Smooth muscle cell (in vitro differentiated cells): ENCODE measurements at regions not wholly inside any gene's neighbourhood (a gene's known extent, or its start where the extent isn't known, plus 50 kb on each side); places are given as distances from the start of the nearest gene placed in this dataset.

Experiments used
- DNase-seq: peaks from one replicate; lab custom pipeline; 2025; ENCODE audit not compliant: unreplicated experiment; lab: John Stamatoyannopoulos, UW
- H2AFZ ChIP-seq: fragments of 200-600 bp; sonication (generic); 2 replicates; pipeline ENCODE4 v1.6.0; 2016; ENCODE audit warnings: antibody characterized with exemption, low read depth, mild to moderate bottlenecking
- H3F3A ChIP-seq: fragments of 200-600 bp; sonication (generic); 2 replicates; pipeline ENCODE4 v1.6.0; 2017; ENCODE audit warnings: antibody characterized with exemption, low read depth
- H3K27ac ChIP-seq: fragments of 200-600 bp; sonication (generic); 2 replicates; pipeline ENCODE4 v1.5.1; 2016; ENCODE audit warnings: low read depth, mild to moderate bottlenecking
- H3K27me3 ChIP-seq: fragments of 200-600 bp; sonication (generic); 2 replicates; pipeline ENCODE4 v1.6.1; 2016; ENCODE audit warnings: low read depth, mild to moderate bottlenecking
- H3K36me3 ChIP-seq: fragments of 200-600 bp; sonication (generic); 2 replicates; pipeline ENCODE4 v1.5.1; 2016; ENCODE audit warnings: low read depth
- H3K4me1 ChIP-seq: fragments of 200-600 bp; sonication (generic); 2 replicates; pipeline ENCODE4 v1.5.1; 2016; ENCODE audit warnings: low read depth
- H3K4me2 ChIP-seq: fragments of 200-600 bp; sonication (generic); 2 replicates; pipeline ENCODE4 v1.6.0; 2016; ENCODE audit warnings: mild to moderate bottlenecking
- H3K4me3 ChIP-seq: fragments of 200-600 bp; sonication (generic); 2 replicates; pipeline ENCODE4 v1.5.1; 2016; ENCODE audit warnings: mild to moderate bottlenecking
- H3K79me2 ChIP-seq: fragments of 200-600 bp; sonication (generic); 2 replicates; pipeline ENCODE4 v1.6.0; 2016; ENCODE audit warnings: low read depth, mild to moderate bottlenecking
- H3K9ac ChIP-seq: fragments of 200-600 bp; sonication (generic); 2 replicates; pipeline ENCODE4 v1.6.0; 2016; ENCODE audit warnings: low read depth
- H3K9me3 ChIP-seq: fragments of 200-600 bp; sonication (generic); replicated peaks from 2 replicates; pipeline ENCODE4 v1.5.1; 2016; ENCODE audit warnings: low read depth
- H4K20me1 ChIP-seq: fragments of 200-600 bp; sonication (generic); 2 replicates; pipeline ENCODE4 v1.6.0; 2016; ENCODE audit warnings: low read depth
- WGBS: methylation state at CpG from one replicate; pipeline ENCODE4 v1.1.7; 2016; ENCODE audit warnings: low lambda C conversion rate; 5-methylcytosine and 5-hydroxymethylcytosine counted together
- TF ChIP-seq, protein P1 (sequence below): fragments of 200-600 bp; sonication (generic); IDR thresholded peaks from 2 replicates; pipeline ENCODE4 v1.5.1; 2017; ENCODE audit warnings: borderline replicate concordance, mild to moderate bottlenecking, antibody characterized with exemption; ENCODE audit not compliant: insufficient read depth, poor library complexity, severe bottlenecking

DNA sequence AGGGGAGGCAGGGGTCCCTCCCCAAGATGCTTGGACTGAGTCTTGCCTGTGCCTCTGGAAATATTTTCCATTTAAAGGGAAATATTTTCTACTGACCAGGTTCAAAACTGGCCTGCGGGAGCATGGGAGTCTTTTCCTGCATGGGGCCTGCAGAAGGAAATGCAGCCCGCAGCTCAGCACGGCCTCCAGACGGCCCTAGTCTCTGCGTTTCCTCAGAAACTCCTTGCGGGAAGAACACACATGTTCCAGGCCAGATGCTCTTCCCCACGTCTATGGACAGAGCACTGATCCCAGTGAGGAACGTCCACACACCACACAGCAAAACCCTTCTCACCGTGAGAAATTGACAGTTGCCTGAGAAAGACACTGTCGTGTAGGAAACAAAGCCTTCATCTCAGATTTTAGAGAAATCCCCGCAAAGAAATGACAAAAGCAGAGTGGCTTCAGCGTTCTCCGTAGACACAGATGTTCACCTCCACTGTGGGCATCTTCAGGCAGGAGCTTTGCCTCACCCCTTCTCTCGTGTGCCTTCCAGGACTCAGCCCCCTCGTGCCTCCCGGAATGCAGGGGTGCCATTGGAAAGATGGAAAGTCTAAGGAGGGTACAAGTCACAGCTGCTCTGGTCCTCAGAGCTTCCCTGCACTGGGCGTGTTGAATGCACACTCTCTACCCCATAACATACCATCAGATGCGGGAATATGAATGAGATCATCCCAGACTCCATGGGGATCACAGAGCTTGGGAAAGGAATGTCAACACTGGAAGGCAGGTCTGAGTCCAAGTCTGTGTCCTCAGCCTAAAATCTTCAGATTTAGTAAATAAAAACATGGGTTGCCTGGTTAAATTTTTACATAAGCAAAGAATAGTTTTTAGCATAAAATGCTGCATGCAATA is 438.7 kb upstream of the SALL3 start:
- H3K36me3 ChIP-seq: no peaks in the 10 kb centered on the region
- no peak overlapping the region for H3K4me2 ChIP-seq
- H3K9ac ChIP-seq: no peak overlapping the region
- H4K20me1 ChIP-seq: no peaks in the 10 kb centered on the region
- 85% methylated on average over 18 of the region's 18 CpGs for WGBS
- no peaks in the 10 kb centered on the region for H3K4me1 ChIP-seq
- H2AFZ ChIP-seq: no peak overlapping the region
- no peak overlapping the region for H3K27ac ChIP-seq
- TF ChIP-seq, protein P1, sequence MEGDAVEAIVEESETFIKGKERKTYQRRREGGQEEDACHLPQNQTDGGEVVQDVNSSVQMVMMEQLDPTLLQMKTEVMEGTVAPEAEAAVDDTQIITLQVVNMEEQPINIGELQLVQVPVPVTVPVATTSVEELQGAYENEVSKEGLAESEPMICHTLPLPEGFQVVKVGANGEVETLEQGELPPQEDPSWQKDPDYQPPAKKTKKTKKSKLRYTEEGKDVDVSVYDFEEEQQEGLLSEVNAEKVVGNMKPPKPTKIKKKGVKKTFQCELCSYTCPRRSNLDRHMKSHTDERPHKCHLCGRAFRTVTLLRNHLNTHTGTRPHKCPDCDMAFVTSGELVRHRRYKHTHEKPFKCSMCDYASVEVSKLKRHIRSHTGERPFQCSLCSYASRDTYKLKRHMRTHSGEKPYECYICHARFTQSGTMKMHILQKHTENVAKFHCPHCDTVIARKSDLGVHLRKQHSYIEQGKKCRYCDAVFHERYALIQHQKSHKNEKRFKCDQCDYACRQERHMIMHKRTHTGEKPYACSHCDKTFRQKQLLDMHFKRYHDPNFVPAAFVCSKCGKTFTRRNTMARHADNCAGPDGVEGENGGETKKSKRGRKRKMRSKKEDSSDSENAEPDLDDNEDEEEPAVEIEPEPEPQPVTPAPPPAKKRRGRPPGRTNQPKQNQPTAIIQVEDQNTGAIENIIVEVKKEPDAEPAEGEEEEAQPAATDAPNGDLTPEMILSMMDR: no peak
- H3F3A ChIP-seq: no peaks in the 10 kb centered on the region
- H3K79me2 ChIP-seq: no peaks in the 10 kb centered on the region
- H3K27me3 ChIP-seq: no peaks in the 10 kb centered on the region
- no peaks in the 10 kb centered on the region for H3K9me3 ChIP-seq
- no peak overlapping the region for H3K4me3 ChIP-seq
- no peak for DNase-seq

DNA sequence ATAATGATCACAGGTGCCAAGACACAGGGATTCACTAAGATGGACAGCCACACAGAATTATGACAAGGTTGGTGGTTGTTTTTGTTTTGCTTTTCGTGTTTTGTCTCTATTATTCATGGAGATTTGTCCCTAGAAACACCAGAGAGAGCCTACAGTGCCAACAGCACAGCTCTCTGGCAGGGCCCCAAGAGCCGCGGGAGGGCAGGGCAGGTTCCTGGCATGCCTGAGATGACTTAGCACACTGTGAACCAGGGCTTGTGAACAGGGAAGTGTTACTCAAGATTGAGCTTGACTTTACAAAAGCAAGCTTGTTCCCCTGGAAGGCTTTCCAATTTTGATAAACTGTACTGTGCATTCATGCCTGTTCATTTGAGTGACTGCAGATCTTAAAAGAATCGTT is 437.4 kb upstream of the SALL3 start:
- Histone ChIP-seq H3K4me3 (no peak overlapping the region), H3K9me3 (no peaks in the 10 kb centered on the region), H3K9ac (no peak overlapping the region), H3K27ac (no peak overlapping the region), H3K27me3 (no peaks in the 10 kb centered on the region), H3K4me1 (no peaks in the 10 kb centered on the region), H3K4me2 (no peak overlapping the region), H3K36me3 (no peaks in the 10 kb centered on the region), H4K20me1 (no peaks in the 10 kb centered on the region), H3K79me2 (no peaks in the 10 kb centered on the region), H2AFZ (no peak overlapping the region), H3F3A (no peaks in the 10 kb centered on the region)
- whole genome bisulfite sequencing: 48% methylated on average over 4 of the region's 4 CpGs
- no peak for DNase-seq
- TF ChIP-seq, protein P1: no peak

DNA sequence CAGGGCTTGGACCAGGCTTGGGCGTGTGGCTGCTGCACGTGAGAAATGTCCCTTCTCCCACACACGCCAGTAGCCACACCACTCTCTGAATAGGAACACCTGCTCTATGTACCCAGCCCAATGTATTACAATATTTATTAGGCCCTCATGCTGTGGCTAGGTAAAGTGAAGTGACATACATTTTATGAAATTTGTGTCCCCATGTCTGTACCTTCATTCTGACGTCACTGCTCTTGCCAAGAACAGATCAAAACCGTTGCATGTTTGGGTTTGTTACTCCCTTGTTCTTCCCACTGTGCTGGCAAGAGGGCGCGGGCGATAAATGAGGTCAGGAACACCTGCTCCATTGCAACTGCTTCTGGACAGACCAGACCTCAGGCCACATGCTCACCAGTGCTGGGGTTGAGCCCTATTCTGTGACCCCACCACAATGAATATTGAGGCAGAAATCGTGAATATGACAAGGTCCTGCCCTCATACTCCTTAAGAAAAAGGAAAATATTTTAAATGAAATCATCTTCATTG is 436.4 kb upstream of the SALL3 start:
- H3F3A ChIP-seq: no peaks in the 10 kb centered on the region
- no peaks in the 10 kb centered on the region for H3K9me3 ChIP-seq
- H3K9ac ChIP-seq: no peak overlapping the region
- H3K79me2 ChIP-seq: no peaks in the 10 kb centered on the region
- 89% methylated on average over 9 of the region's 9 CpGs for WGBS
- H3K4me2 ChIP-seq: no peak overlapping the region
- no peaks in the 10 kb centered on the region for H3K4me1 ChIP-seq
- H4K20me1 ChIP-seq: no peaks in the 10 kb centered on the region
- H3K27ac ChIP-seq: no peak overlapping the region
- no peak overlapping the region for H2AFZ ChIP-seq
- TF ChIP-seq, protein P1: no peak
- H3K4me3 ChIP-seq: no peak overlapping the region
- no peak for DNase-seq
- H3K36me3 ChIP-seq: no peaks in the 10 kb centered on the region
- H3K27me3 ChIP-seq: no peaks in the 10 kb centered on the region

DNA sequence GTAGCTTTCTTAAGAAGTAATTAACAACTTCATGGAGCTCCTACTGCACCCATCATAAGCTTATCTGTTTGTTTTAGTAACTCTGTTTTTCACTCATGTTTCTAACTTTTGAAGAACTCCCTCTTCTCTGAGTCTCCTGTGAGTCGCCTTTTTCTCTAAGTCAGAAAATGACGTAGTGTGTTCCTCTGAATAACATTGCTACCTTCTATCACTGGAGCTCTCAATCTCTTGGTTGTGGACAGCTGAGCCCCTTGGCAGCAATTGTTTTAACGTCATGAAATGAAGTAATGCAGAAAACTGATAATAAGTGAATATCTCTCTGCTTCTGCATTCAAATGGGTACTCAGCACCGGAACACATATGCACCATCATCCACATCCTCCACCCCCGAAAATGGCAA is 433.3 kb upstream of the SALL3 start:
- no peaks in the 10 kb centered on the region for H4K20me1 ChIP-seq
- no peak overlapping the region for H2AFZ ChIP-seq
- H3K4me2 ChIP-seq: no peak overlapping the region
- no peak for DNase-seq
- H3K36me3 ChIP-seq: no peaks in the 10 kb centered on the region
- H3K27ac ChIP-seq: no peak overlapping the region
- H3K79me2 ChIP-seq: no peaks in the 10 kb centered on the region
- no peaks in the 10 kb centered on the region for H3K4me1 ChIP-seq
- WGBS: 74% methylated on average over 5 of the region's 5 CpGs
- no peak overlapping the region for H3K4me3 ChIP-seq
- H3K27me3 ChIP-seq: no peaks in the 10 kb centered on the region
- TF ChIP-seq, protein P1: no peak
- no peaks in the 10 kb centered on the region for H3F3A ChIP-seq
- no peak overlapping the region for H3K9ac ChIP-seq
- H3K9me3 ChIP-seq: no peaks in the 10 kb centered on the region
